ENCODE measurements at regions not wholly inside any gene's neighbourhood (a gene's known extent, or its start where the extent isn't known, plus 50 kb on each side); places are given as distances from the start of the nearest gene placed in this dataset.

- TF ChIP-seq CTCF (IDR thresholded peaks at IDR 0.05), result no peak
- no peak for TF ChIP-seq EZH2phosphoT487 (IDR thresholded peaks at IDR 0.05)
- TF ChIP-seq EZH2 (IDR thresholded peaks at IDR 0.05), result no peak
Observed at GRCh38 chr4:72919464-72919863, 150.1 kb downstream of the COX18 start.
